ENCODE measurements at regions not wholly inside any gene's neighbourhood (a gene's known extent, or its start where the extent isn't known, plus 50 kb on each side); places are given as distances from the start of the nearest gene placed in this dataset.

DNA sequence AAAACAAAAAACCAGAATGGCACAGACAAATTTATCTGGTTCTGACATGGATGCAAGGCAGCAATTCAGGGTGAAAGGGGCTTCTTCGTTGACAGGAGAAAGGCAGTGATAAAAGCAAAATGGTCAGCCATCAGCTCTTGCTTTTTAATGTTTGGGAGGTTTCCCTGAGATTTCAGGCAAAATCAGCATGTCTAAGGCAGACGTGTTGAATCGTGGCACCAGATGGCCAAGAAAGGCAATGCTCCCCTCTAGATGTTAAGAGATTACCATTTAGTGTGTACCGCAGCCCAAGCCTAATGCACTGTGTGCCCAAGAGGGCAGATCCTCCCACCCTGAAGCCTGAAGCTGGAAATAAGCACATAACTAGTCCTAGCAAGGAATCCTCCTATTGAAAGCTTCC is 88.8 kb upstream of the GALNT18 start:
- no peak for DNase-seq

DNA sequence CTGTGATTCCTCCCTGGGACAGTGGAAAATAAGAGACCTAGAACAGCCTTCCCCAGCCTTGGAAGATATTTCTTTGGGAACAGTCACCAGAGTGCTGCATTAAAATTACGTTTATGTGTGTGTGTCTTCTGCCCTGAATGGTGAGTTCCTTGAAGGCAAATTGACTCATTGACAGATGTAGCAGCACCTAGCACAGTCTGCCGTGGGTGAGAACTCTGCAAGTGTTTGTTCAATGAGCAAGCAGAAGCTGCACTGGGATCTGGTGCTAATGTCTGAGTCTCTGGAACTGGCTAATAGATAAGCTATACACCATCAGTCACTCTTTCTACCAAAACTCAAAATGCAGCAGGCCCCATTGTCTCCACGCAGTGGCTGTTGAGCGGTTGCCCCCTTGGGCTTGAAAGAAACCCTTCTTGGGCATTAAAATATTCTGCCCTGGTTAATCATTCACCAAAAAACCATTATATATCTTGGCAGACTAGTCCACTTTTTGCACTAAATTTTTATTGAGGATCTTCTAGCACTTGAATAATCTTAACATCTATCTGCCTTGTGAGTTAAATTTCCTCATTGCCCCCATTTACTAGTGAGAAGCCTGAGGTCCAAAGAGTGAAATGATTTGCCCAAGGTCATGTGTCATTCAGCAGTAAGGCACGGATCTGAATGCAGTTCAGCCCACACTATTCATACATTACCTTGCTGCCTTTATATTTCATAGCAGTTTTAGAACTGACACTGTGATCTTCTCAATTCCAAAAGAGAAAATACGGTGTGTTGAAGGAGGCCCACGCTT is 87.8 kb upstream of the GALNT18 start:
- no peak for DNase-seq

DNA sequence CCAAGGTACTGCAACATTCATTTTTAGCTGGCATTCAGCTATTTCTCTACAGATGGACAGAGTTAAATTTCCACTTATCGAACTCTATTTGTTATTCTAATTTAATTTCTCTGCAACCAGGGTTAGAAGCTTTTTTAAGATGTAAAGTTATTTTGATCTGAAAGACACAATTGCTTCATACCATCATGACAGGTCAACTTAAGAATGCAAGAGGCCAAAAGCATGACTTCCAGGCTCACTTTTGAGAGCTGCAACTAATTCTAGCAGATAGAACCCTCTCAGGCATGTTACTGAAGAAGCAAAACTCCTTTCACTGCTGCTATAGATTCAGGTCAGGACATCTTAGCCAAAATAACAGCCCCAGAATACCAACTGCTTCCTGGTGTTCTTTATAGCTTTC is 86.5 kb upstream of the GALNT18 start:
- DNase-seq = no peak

DNA sequence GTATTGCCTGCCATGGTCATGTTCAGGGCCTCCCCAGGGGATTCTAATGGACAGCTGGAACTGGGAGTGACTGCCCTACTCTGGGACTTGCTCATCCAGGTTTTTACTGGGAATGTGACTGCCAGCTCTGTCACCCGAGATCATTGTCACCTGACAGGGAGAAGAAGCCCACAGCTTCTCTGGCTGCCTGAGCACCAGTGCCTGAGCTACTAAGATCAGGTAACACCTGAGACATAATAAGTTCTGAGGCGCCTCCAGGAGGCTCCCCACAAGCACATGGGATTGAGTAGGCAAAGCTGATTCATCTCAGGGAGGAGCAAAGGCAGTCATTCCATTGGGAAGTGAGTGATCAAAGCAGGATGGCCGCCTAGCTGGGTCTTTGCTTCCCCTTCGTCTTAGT is 84.2 kb upstream of the GALNT18 start:
- no peak for DNase-seq

DNA sequence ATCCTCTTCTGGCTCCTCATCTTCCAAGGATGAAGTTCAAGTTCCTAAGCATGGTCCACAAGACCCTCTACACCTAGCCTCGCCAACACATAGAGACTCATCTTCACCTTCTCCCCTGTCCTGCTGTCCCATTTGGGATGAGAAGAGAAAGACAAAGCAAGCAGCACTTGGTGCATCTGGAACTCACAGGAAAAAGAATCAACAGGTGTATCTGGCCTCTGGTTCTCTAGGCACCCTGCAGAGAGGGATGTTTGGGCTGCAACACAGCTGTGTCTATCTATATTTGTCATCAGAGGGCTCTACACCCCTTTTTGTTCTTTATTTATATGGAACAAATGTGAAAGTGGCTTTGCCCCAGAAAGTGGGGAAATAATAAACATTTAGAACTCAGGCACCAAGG is 82.1 kb upstream of the GALNT18 start:
- DNase-seq = no peak

DNA sequence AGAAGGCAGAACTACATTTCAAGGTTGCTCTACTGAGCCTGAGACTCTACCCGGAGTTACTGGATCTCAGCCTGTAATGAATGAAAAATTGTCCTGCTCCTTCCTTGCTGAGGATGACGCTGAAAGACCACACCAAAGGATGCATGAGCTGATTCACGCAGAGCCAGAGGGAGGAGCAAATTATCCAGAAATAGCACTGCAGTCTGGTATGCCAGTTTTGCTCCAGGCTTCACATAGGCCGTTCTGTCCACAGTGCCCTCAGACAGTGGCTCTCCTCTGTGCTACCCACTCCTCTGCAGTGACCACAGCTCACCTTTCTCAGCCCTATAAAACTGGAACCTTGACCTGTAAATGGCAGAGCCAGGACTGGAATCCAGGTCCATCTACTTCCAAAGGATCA is 79.3 kb upstream of the GALNT18 start:
- DNase-seq = no peak

DNA sequence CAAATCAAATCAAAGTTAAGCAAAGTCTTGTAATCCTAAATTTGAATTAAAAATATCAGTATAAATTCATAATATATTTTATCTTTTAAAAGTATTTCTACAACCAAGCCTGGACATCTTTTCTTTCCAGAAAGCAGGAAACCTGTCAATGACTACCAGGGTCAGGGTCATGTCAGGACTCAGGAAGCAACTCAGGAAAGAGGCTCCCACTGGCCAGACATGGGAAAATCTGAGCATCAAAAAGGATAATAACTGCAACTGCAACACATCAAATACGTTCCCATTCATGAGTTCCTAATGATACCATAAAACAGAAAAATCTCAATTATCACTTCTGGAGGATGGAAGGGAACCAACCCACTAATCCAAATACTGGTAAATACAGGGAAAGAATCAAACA is 76.0 kb upstream of the GALNT18 start:
- DNase-seq = no peak

DNA sequence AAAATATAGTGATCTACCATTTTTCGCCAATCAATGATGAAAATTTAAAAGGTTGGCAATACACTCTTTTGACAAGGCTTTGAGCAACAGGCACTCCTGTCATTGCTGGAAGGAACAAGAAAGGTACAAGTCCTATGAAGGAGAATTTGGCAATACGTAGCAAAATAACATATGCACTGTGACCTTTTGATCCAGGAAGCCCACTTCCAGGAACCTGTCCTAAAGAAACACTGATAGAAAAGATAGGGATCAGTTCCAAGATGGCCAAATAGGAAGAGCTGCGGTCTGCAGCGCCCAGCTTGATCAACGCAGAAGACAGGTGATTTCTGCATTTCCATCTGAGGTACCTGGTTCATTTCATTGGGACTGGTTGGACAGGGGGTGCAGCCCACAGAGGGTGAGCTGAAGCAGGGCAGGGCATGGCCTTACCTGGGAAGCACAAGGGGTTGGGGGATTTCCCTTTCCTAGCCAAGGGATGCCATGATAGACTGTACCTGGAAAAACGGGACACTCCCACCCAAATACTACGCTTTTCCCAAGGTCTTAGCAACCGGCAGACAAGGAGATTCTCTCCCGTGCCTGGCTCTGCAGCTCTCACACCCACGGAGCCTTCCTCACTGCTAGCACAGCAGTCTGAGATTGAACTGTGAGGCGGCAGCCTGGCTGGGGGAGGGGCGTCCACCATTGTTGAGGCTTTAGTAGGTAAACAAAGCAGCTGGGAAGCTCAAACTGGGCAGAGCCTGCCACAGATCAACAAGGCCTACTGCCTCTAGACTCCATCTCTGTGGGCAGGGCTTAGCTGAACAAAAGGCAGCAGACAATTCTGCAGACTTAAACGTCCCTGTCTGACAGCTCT is 69.7 kb upstream of the GALNT18 start:
- no peak for DNase-seq

DNA sequence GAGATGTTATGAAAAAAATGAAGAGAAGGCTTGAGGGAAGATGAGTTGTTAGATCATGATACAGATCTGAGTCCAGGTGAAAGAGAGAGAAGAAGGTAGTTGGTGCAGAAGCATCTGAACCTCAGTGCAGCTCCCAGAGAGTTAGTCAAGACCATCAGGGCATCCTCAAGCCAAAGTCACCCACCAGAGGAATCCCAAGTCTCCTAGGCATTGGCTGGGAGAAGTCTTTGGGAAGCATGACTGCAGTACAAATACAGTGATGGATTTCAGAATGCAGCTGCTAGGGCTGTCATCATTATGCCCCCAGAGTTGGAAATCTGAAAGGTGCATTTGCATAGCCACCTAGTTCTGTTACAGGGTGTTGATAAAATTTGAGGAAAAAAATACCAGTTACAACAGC is 59.7 kb upstream of the GALNT18 start:
- DNase-seq = no peak

DNA sequence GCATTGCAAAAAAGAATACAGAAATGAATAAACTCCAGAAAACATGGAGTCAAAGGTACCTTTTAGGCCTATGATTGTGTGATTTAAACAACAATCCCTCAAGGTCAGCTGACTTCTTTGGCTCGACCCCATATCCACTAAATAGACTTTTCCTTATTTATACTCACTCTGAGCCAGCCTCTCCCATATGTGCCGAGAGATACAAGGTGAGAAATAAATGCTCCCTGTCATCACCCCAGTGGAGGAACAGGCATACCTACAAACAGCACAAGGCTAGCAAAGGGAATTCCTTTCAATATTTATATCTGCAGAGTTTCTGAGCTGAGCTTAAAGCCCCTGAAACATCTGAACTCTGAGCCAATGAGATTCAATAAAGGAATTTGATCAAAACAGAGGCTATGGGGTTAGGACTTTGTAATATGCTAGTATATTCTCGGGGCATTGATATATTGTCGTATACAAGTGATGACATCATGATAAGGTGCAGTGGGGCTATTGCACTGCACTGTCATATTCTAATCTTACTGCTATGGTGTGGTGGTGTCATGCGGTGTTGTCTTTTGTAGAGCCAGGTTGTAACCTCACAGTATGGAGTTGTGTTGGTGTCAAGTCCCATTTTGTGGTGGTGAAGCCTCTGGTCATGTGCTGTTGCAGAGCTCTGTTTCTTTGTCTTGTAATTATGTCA is 56.0 kb upstream of the GALNT18 start:
- no peak for DNase-seq

DNA sequence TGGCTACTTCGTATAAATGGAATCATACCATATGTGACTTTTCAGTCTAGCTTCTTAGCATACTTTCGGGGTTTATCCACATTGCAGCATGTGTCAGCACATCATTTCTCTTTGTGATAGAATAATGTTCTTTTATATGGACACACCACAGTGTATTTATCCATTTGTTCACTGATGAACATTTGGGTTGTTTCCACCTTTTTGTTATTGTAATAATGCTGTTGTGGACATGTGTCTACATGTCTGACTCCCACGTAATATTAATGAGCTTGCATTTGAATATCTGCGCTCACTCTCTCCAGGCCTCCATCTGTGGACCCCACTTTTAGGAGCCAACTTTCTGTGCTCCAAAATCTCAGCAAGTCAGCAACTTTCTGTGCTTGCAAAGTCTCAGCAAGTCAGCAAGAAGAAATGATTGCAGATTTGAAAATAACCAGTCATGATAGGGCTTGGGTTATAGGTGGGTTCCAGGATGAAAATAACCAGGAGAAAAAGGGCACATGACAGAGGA is 53.9 kb upstream of the GALNT18 start:
- DNase-seq = no peak

DNA sequence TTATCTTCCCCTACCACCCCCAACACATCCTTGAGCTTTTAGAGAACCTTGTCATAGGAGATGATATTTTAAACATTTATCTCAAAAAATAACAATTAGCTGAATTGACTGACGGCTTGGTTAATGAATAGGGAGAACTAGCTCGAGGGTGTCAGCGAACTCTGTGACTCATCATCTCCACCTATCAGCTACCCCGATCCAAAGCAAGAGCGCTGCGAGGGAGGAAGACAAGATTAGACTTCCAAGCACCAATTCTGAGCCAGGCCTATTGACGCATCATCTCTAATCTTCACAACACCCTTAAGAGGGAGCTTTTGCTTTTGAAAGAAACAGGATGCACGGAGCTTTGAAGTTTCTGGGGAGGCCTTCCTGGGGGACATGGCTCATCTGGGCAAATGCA is 51.0 kb upstream of the GALNT18 start:
- DNase-seq = no peak

DNA sequence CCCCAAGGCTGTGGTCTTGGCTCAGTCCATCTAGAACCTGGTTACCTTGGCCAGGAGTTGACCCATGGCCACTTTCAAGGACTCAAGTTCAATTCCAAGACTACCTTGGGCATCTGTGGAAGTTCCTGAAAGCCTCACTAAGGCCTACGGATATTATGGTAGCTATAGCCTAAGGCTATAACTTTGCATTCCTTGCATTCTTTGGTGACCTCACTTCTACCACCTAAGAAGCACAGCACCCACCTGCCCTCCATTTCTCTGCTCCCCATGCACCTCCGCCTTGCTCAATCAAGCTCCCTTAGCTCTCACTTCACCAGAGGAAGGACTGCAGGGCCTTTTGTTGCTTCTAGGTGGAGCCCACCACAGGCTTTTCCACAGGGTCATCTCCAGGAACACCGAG is 50.3 kb upstream of the GALNT18 start:
- no peak for DNase-seq

All from activated CD4-positive, alpha-beta T cell treated with anti-CD3 and anti-CD28 coated beads, Interleukin-2, amount 50 U/mL, for 1 hour (primary cell).